DLD1 (cell line): ENCODE measurements at regions not wholly inside any gene's neighbourhood (a gene's known extent, or its start where the extent isn't known, plus 50 kb on each side); places are given as distances from the start of the nearest gene placed in this dataset.

Experiments used
- in situ Hi-C: cut with HindIII; loops from 2 replicates; pipeline ENCODE4 v1.10.0; 2017; ENCODE audit warnings: low sequenced_read_pairs

- in situ Hi-C loops: no loop called here
Measured at GRCh38 chr18:61222206-61222605, 111.0 kb upstream of the CDH20 start.

- in situ Hi-C loops: no loop called here
Measured at GRCh38 chr18:61225336-61225735, 107.9 kb upstream of the CDH20 start.

GRCh38 chr18:61236356-61237057, 96.7 kb upstream of the CDH20 start:
- in situ Hi-C loops: no loop called here

GRCh38 chr18:61237529-61237928, 95.7 kb upstream of the CDH20 start:
- in situ Hi-C loops: no loop called here

GRCh38 chr18:61239051-61239450, 94.2 kb upstream of the CDH20 start:
- in situ Hi-C loops: no loop called here

GRCh38 chr18:61241260-61241853, 91.9 kb upstream of the CDH20 start:
- in situ Hi-C loops: no loop called here

GRCh38 chr18:61244632-61245031, 88.6 kb upstream of the CDH20 start:
- in situ Hi-C loops: no loop called here

- in situ Hi-C loops: no loop called here
Measured at GRCh38 chr18:61245276-61245675, 88.0 kb upstream of the CDH20 start.

GRCh38 chr18:61248589-61248988, 84.6 kb upstream of the CDH20 start:
- in situ Hi-C loops: no loop called here

GRCh38 chr18:61256291-61256690, 76.9 kb upstream of the CDH20 start:
- in situ Hi-C loops: no loop called here

GRCh38 chr18:61261870-61262269, 71.4 kb upstream of the CDH20 start:
- in situ Hi-C loops: no loop called here

GRCh38 chr18:61272793-61273192, 60.4 kb upstream of the CDH20 start:
- in situ Hi-C loops: no loop called here

- in situ Hi-C loops: no loop called here
Measured at GRCh38 chr18:61273533-61273932, 59.7 kb upstream of the CDH20 start.

GRCh38 chr18:61274416-61274960, 58.7 kb upstream of the CDH20 start:
- in situ Hi-C loops: no loop called here

- in situ Hi-C loops: no loop called here
Measured at GRCh38 chr18:61277808-61278207, 55.4 kb upstream of the CDH20 start.

GRCh38 chr18:61281431-61281830, 51.8 kb upstream of the CDH20 start:
- in situ Hi-C loops: no loop called here

GRCh38 chr18:61282926-61283325, 50.3 kb upstream of the CDH20 start:
- in situ Hi-C loops: no loop called here
